HEK293 (cell line): ENCODE measurements at regions not wholly inside any gene's neighbourhood (a gene's known extent, or its start where the extent isn't known, plus 50 kb on each side); places are given as distances from the start of the nearest gene placed in this dataset.
A peak's percentile ranks its signal among the peaks of the same experiment; 100 is the strongest.

Experiments used
- CTCF ChIA-PET: fragments of 350-600 bp; formaldehyde crosslinking; extraction: SDS; loops from one replicate; lab custom pipeline; 2021; ENCODE audit warnings: antibody characterized with exemption; lab: Yijun Ruan, JAX
- POLR2A ChIA-PET: fragments of 300-600 bp; formaldehyde crosslinking; extraction: SDS; loops from one replicate; lab custom pipeline; 2020; ENCODE audit warnings: antibody characterized with exemption, inconsistent platforms; lab: Yijun Ruan, JAX
- H3K27ac ChIP-seq: fragments of 200-500 bp; sonication (Bioruptor generic); 2 replicates; pipeline ENCODE4 v1.5.1; 2014; ENCODE audit warnings: low read depth, low read length, control low read depth, inconsistent platforms; ENCODE audit errors: extremely low read depth
- H3K36me3 ChIP-seq, 2 experiments: fragments of 200-500 bp in 1 of 2; sonication (Bioruptor generic) in 1 of 2; 1 replicate in 1 of 2; 2 replicates in 1 of 2; pipeline ENCODE4 v1.5.1; 2014 to 2017; ENCODE audit warnings: inconsistent platforms in 2 of 2, low read length in 2 of 2; ENCODE audit not compliant: control insufficient read depth in 2 of 2, insufficient read depth in 1 of 2
- H3K4me1 ChIP-seq: fragments of 200-500 bp; sonication (Bioruptor generic); 2 replicates; pipeline ENCODE4 v1.5.1; 2014; ENCODE audit warnings: mild to moderate bottlenecking, low read length, inconsistent platforms; ENCODE audit not compliant: control insufficient read depth, insufficient read depth
- H3K4me3 ChIP-seq: 2 replicates; pipeline ENCODE4 v1.5.1; 2011; ENCODE audit warnings: low read depth, mild to moderate bottlenecking, control low read depth, low read length, moderate library complexity
- H3K9me3 ChIP-seq: fragments of 200-500 bp; sonication (Bioruptor generic); 2 replicates; pipeline ENCODE4 v1.5.1; 2014; ENCODE audit warnings: low read depth, low read length, inconsistent platforms; ENCODE audit not compliant: control insufficient read depth, insufficient read depth
- GLI4 ChIP-seq: fragments of 450-650 bp; formaldehyde crosslinking; IDR thresholded peaks from 2 replicates; pipeline ENCODE4 v1.5.1; 2016; ENCODE audit warnings: missing biosample characterization, missing genetic modification characterization
- KLF16 ChIP-seq: fragments of 450-650 bp; formaldehyde crosslinking; IDR thresholded peaks from 2 replicates; pipeline ENCODE4 v1.5.1; 2017; ENCODE audit warnings: missing biosample characterization, missing genetic modification characterization
- PRDM1 ChIP-seq: fragments of 450-650 bp; formaldehyde crosslinking; IDR thresholded peaks from 2 replicates; pipeline ENCODE4; 2016; ENCODE audit warnings: missing biosample characterization, missing genetic modification characterization
- ZBTB1 ChIP-seq: fragments of 450-650 bp; formaldehyde crosslinking; IDR thresholded peaks from 2 replicates; pipeline ENCODE4 v1.5.1; 2016; ENCODE audit warnings: missing biosample characterization, missing genetic modification characterization
- ZEB2 ChIP-seq: fragments of 450-650 bp; formaldehyde crosslinking; IDR thresholded peaks from 2 replicates; pipeline ENCODE4 v1.5.1; 2016; ENCODE audit warnings: missing biosample characterization, missing genetic modification characterization
- ZNF138 ChIP-seq: fragments of 450-650 bp; formaldehyde crosslinking; IDR thresholded peaks from 2 replicates; pipeline ENCODE4 v1.5.1; 2016; ENCODE audit warnings: missing biosample characterization, missing genetic modification characterization, borderline replicate concordance
- ZNF155 ChIP-seq: fragments of 450-650 bp; formaldehyde crosslinking; IDR thresholded peaks from 2 replicates; pipeline ENCODE4 v1.5.1; 2016; ENCODE audit warnings: missing biosample characterization, missing genetic modification characterization
- ZNF169 ChIP-seq: fragments of 450-650 bp; formaldehyde crosslinking; IDR thresholded peaks from 2 replicates; pipeline ENCODE4 v1.5.1; 2016; ENCODE audit warnings: missing biosample characterization, missing genetic modification characterization
- ZNF239 ChIP-seq: fragments of 450-650 bp; formaldehyde crosslinking; IDR thresholded peaks from 2 replicates; pipeline ENCODE4 v1.5.1; 2016; ENCODE audit warnings: missing biosample characterization, missing genetic modification characterization
- ZNF311 ChIP-seq: fragments of 450-650 bp; formaldehyde crosslinking; IDR thresholded peaks from 2 replicates; pipeline ENCODE4 v1.5.1; 2017; ENCODE audit warnings: missing biosample characterization, missing genetic modification characterization, borderline replicate concordance
- ZNF37A ChIP-seq: fragments of 450-650 bp; IDR thresholded peaks from 2 replicates; pipeline ENCODE4 v1.5.1; 2018; ENCODE audit warnings: missing biosample characterization, missing genetic modification characterization
- ZNF404 ChIP-seq: fragments of 450-650 bp; formaldehyde crosslinking; IDR thresholded peaks from 2 replicates; pipeline ENCODE4 v1.5.1; 2017; ENCODE audit warnings: missing biosample characterization, missing genetic modification characterization
- ZNF510 ChIP-seq: fragments of 450-650 bp; formaldehyde crosslinking; IDR thresholded peaks from 2 replicates; pipeline ENCODE4 v1.5.1; 2018; ENCODE audit warnings: mild to moderate bottlenecking, missing genetic modification characterization, missing biosample characterization; ENCODE audit not compliant: insufficient replicate concordance
- ZNF654 ChIP-seq: fragments of 450-650 bp; formaldehyde crosslinking; IDR thresholded peaks from 2 replicates; pipeline ENCODE4 v1.5.1; 2016; ENCODE audit warnings: low read depth, missing biosample characterization, missing genetic modification characterization
- ZNF664 ChIP-seq: fragments of 450-650 bp; formaldehyde crosslinking; IDR thresholded peaks from 2 replicates; pipeline ENCODE4 v1.5.1; 2016; ENCODE audit warnings: missing biosample characterization, missing genetic modification characterization
- ZNF701 ChIP-seq: fragments of 450-650 bp; formaldehyde crosslinking; IDR thresholded peaks from 2 replicates; pipeline ENCODE4 v1.5.1; 2016; ENCODE audit warnings: missing biosample characterization, missing genetic modification characterization
- ZNF76 ChIP-seq: fragments of 450-650 bp; formaldehyde crosslinking; IDR thresholded peaks from 2 replicates; pipeline ENCODE4; 2016; ENCODE audit warnings: low read depth, missing biosample characterization, missing genetic modification characterization, borderline replicate concordance
- ZNF777 ChIP-seq: fragments of 450-650 bp; formaldehyde crosslinking; IDR thresholded peaks from 2 replicates; pipeline ENCODE4 v1.5.1; 2017; ENCODE audit warnings: missing biosample characterization, missing genetic modification characterization, borderline replicate concordance
- ZNF785 ChIP-seq: fragments of 450-650 bp; formaldehyde crosslinking; IDR thresholded peaks from 2 replicates; pipeline ENCODE4 v1.5.1; 2016; ENCODE audit warnings: missing biosample characterization, missing genetic modification characterization
- ZNF791 ChIP-seq: fragments of 450-650 bp; formaldehyde crosslinking; IDR thresholded peaks from 2 replicates; pipeline ENCODE4 v1.5.1; 2016; ENCODE audit warnings: missing biosample characterization, missing genetic modification characterization
- TF ChIP-seq, protein P1 (sequence below): fragments of 450-650 bp; formaldehyde crosslinking; IDR thresholded peaks from 2 replicates; pipeline ENCODE4 v1.5.1; 2017; ENCODE audit warnings: missing biosample characterization, missing genetic modification characterization
- TF ChIP-seq, protein P2 (sequence below): fragments of 450-650 bp; formaldehyde crosslinking; IDR thresholded peaks from 2 replicates; pipeline ENCODE4 v1.5.1; 2016; ENCODE audit warnings: missing biosample characterization, missing genetic modification characterization

- Histone ChIP-seq H3K36me3 (no peaks in the 10 kb centered on the region), H3K4me1 (no peaks in the 10 kb centered on the region), H3K27ac (no peak overlapping the region), H3K4me3 (no peak overlapping the region)
- CTCF ChIA-PET: interaction anchor here (0.6 to 2.0 kb wide), 13 partner anchors 9 to 1314 kb away, joined by 3 to 11 read pairs (median 3); no protein-coding TSS in a partner anchor
- TF ChIP-seq ZNF654: peak; percentile 38
- TF ChIP-seq ZNF76: no peak
- TF ChIP-seq, all 188 proteins: peak for 1
- POLR2A ChIA-PET: no interaction called here
- H3K9me3 ChIP-seq: no peaks in the 10 kb centered on the region
Observed at GRCh38 chr11:97140885-97141494, 751.2 kb downstream of the JRKL start.

- CTCF ChIA-PET: interaction anchor here (1.0 kb wide), 1 partner anchor 86 kb away, joined by 3 read pairs; no protein-coding TSS in a partner anchor
- Histone ChIP-seq H3K36me3 (no peaks in the 10 kb centered on the region), H3K27ac (no peak overlapping the region), H3K4me1 (no peaks in the 10 kb centered on the region)
- TF ChIP-seq GLI4 (tag by site-specific recombination) (no peak), ZNF311 (tag by site-specific recombination) (no peak), KLF16 (tag by site-specific recombination) (no peak), ZNF791 (no peak), ZBTB1 (no peak), ZNF239 (tag by site-specific recombination) (no peak), ZNF701 (tag by site-specific recombination) (no peak), ZNF155 (tag by site-specific recombination) (no peak), PRDM1 (tag by site-specific recombination) (no peak), ZNF777 (tag by site-specific recombination) (no peak), ZNF785 (no peak), ZNF138 (tag by site-specific recombination) (no peak), ZNF37A (tag by site-specific recombination) (no peak), ZNF404 (no peak), ZNF510 (tag by site-specific recombination) (no peak), ZEB2 (no peak), ZNF664 (tag by site-specific recombination) (no peak), ZNF169 (no peak)
- TF ChIP-seq, protein P1, sequence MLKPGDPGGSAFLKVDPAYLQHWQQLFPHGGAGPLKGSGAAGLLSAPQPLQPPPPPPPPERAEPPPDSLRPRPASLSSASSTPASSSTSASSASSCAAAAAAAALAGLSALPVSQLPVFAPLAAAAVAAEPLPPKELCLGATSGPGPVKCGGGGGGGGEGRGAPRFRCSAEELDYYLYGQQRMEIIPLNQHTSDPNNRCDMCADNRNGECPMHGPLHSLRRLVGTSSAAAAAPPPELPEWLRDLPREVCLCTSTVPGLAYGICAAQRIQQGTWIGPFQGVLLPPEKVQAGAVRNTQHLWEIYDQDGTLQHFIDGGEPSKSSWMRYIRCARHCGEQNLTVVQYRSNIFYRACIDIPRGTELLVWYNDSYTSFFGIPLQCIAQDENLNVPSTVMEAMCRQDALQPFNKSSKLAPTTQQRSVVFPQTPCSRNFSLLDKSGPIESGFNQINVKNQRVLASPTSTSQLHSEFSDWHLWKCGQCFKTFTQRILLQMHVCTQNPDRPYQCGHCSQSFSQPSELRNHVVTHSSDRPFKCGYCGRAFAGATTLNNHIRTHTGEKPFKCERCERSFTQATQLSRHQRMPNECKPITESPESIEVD: no peak
- TF ChIP-seq, all 188 proteins: peak for 0
- no peak overlapping the region for H3K4me3 ChIP-seq
- POLR2A ChIA-PET: no interaction called here
- H3K9me3 ChIP-seq: no peaks in the 10 kb centered on the region
Observed at GRCh38 chr11:97143463-97143862, 753.6 kb downstream of the JRKL start.

DNA sequence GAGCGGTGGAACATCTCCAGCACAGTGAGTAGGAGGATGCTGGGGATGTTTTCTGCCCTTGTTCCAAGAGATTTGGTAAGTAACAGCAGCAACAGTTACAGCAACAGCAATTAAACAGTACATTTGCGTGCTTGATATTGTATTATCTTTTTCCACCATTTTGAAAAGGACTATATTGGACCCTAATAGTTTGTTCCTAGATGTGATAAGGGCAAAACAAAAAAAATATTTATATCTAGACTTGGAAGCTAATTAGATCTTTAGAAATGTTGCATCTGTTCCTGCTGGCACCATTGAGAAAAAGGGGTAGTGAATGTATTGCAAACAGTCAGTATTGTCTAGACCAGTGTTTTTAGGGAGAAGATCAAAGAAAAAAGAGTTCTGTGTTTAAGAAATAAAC, 759.9 kb downstream of the JRKL start:
- H3K36me3 ChIP-seq: no peaks in the 10 kb centered on the region
- no peak overlapping the region for H3K27ac ChIP-seq
- H3K4me3 ChIP-seq: no peak overlapping the region
- H3K4me1 ChIP-seq: no peaks in the 10 kb centered on the region
- no peaks in the 10 kb centered on the region for H3K9me3 ChIP-seq
- TF ChIP-seq, protein P2, sequence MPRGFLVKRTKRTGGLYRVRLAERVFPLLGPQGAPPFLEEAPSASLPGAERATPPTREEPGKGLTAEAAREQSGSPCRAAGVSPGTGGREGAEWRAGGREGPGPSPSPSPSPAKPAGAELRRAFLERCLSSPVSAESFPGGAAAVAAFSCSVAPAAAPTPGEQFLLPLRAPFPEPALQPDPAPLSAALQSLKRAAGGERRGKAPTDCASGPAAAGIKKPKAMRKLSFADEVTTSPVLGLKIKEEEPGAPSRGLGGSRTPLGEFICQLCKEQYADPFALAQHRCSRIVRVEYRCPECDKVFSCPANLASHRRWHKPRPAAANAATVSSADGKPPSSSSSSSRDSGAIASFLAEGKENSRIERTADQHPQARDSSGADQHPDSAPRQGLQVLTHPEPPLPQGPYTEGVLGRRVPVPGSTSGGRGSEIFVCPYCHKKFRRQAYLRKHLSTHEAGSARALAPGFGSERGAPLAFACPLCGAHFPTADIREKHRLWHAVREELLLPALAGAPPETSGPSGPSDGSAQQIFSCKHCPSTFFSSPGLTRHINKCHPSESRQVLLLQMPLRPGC (tag by site-specific recombination): no peak
- ChIA-PET POLR2A (no interaction called here), CTCF (no interaction called here)
